ENCODE measurements at regions not wholly inside any gene's neighbourhood (a gene's known extent, or its start where the extent isn't known, plus 50 kb on each side); places are given as distances from the start of the nearest gene placed in this dataset.

DNA sequence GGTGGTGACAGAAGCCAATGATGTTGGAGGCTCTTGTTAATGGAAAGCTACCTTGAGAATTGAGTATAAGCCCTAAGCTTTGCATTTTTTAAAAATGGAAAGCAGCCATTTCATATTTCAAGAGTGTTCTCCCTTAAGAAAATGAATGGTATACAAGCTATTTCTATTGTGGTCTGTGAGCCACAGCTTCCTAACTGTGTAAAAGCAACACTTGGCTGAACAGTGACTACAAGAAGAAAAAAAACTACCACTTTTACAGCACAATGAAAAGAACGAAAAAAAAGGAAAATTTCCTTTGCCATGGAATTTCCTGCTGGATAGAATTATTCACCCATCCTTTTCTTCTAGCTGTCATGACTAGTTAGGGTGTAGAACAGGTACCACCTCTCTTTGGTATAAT lies 397.1 kb upstream of the BTBD3 start:
- no peak for TF ChIP-seq CTCF (conservative IDR thresholded peaks at IDR 0.05; ENCODE audit: low read depth, low read length)
- H3K79me2 ChIP-seq (ENCODE audit: insufficient read depth, low read depth) = no peaks in the 10 kb centered on the region
- no peak overlapping the region for H3K4me3 ChIP-seq (IDR thresholded peaks at IDR 0.05; ENCODE audit: insufficient read depth, low read depth, low read length)
- no peak overlapping the region for H2AFZ ChIP-seq (ENCODE audit: low read depth)
- H3K36me3 ChIP-seq (ENCODE audit: insufficient read depth) = no peaks in the 10 kb centered on the region
- no peaks in the 10 kb centered on the region for H3K27me3 ChIP-seq (ENCODE audit: insufficient read depth, low read depth)
- H3K27ac ChIP-seq = no peak overlapping the region
- H3K4me1 ChIP-seq (ENCODE audit: low read depth, poor library complexity, severe bottlenecking) = no peaks in the 10 kb centered on the region
- no peaks in the 10 kb centered on the region for H4K20me1 ChIP-seq (ENCODE audit: insufficient read depth)
- H3K4me2 ChIP-seq = no peak overlapping the region
- H3K9ac ChIP-seq = no peak overlapping the region

- Histone ChIP-seq H3K4me2 (no peak overlapping the region), H3K27ac (no peak overlapping the region), H3K4me3 (IDR thresholded peaks at IDR 0.05; ENCODE audit: insufficient read depth, low read depth, low read length) (no peak overlapping the region), H4K20me1 (ENCODE audit: insufficient read depth) (no peaks in the 10 kb centered on the region), H2AFZ (ENCODE audit: low read depth) (no peak overlapping the region), H3K79me2 (ENCODE audit: insufficient read depth, low read depth) (no peaks in the 10 kb centered on the region), H3K9ac (no peak overlapping the region), H3K36me3 (ENCODE audit: insufficient read depth) (no peaks in the 10 kb centered on the region), H3K27me3 (ENCODE audit: insufficient read depth, low read depth) (no peaks in the 10 kb centered on the region), H3K4me1 (ENCODE audit: low read depth, poor library complexity, severe bottlenecking) (no peaks in the 10 kb centered on the region)
- no peak for TF ChIP-seq CTCF (conservative IDR thresholded peaks at IDR 0.05; ENCODE audit: low read depth, low read length)
Measured at GRCh38 chr20:11521476-11522365, 396.0 kb upstream of the BTBD3 start.

- Histone ChIP-seq H3K79me2 (ENCODE audit: insufficient read depth, low read depth) (no peaks in the 10 kb centered on the region), H3K27ac (no peak overlapping the region), H3K36me3 (ENCODE audit: insufficient read depth) (no peaks in the 10 kb centered on the region), H3K9ac (no peak overlapping the region), H4K20me1 (ENCODE audit: insufficient read depth) (no peaks in the 10 kb centered on the region), H2AFZ (ENCODE audit: low read depth) (no peak overlapping the region), H3K4me2 (no peak overlapping the region), H3K27me3 (ENCODE audit: insufficient read depth, low read depth) (no peaks in the 10 kb centered on the region), H3K4me3 (IDR thresholded peaks at IDR 0.05; ENCODE audit: insufficient read depth, low read depth, low read length) (no peak overlapping the region), H3K4me1 (ENCODE audit: low read depth, poor library complexity, severe bottlenecking) (no peaks in the 10 kb centered on the region)
- no peak for TF ChIP-seq CTCF (conservative IDR thresholded peaks at IDR 0.05; ENCODE audit: low read depth, low read length)
Measured at GRCh38 chr20:11522366-11522741, 395.3 kb upstream of the BTBD3 start.

DNA sequence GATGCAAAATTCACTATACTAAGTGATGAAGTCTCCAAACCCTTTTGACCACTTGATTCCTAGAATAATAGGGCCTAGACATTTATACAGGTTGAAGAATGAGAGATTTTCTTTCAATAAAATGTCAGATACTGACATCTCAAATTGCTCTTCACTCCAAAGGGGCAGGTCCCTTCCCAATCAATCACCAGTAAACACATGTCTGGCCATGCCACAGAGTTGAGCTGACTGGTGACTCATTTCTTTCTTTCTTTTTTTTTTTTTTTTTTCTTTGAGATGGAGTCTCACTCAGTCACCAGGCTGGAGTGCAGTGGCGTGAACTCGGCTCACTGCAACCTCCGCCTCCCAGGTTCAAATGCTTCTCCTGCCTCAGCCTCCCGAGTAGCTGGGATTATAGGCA lies 388.6 kb upstream of the BTBD3 start:
- Histone ChIP-seq H3K4me3 (IDR thresholded peaks at IDR 0.05; ENCODE audit: insufficient read depth, low read depth, low read length) (no peak overlapping the region), H3K36me3 (ENCODE audit: insufficient read depth) (no peaks in the 10 kb centered on the region), H3K27me3 (ENCODE audit: insufficient read depth, low read depth) (no peaks in the 10 kb centered on the region), H2AFZ (ENCODE audit: low read depth) (no peak overlapping the region), H3K4me1 (ENCODE audit: low read depth, poor library complexity, severe bottlenecking) (no peaks in the 10 kb centered on the region), H3K27ac (no peak overlapping the region), H3K9ac (no peak overlapping the region), H4K20me1 (ENCODE audit: insufficient read depth) (no peaks in the 10 kb centered on the region), H3K79me2 (ENCODE audit: insufficient read depth, low read depth) (no peaks in the 10 kb centered on the region), H3K4me2 (no peak overlapping the region)
- TF ChIP-seq CTCF (conservative IDR thresholded peaks at IDR 0.05; ENCODE audit: low read depth, low read length) = no peak

Data from KMS-11 (cell line).